GM21825 (cell line): ENCODE measurements at regions not wholly inside any gene's neighbourhood (a gene's known extent, or its start where the extent isn't known, plus 50 kb on each side); places are given as distances from the start of the nearest gene placed in this dataset.

Experiments
- ATAC-seq: cut with Tn5 transposase; IDR thresholded peaks from one replicate; pipeline ENCODE4 v1.9.1; 2021; ENCODE audit warnings: mild to moderate bottlenecking, moderate library complexity; ENCODE audit not compliant: unreplicated experiment

DNA sequence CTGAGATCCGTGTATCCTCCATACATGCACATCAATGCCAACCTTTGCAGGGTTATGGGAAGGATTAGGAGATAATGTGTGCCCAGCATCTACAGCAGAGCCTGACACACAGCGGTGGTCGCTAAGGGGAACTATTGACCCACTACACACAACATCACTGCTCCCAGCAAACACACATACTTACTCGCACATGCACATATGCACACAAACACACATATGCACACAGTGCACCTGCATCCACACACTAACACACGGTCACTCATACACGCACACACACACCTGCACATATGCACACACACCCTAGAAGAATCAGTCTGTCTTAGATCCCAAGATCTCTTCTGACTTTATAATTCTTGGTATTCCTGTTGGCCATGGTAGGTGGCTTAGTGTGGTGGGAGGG lies 118.3 kb downstream of the GYPC start:
- ATAC-seq: no peak

DNA sequence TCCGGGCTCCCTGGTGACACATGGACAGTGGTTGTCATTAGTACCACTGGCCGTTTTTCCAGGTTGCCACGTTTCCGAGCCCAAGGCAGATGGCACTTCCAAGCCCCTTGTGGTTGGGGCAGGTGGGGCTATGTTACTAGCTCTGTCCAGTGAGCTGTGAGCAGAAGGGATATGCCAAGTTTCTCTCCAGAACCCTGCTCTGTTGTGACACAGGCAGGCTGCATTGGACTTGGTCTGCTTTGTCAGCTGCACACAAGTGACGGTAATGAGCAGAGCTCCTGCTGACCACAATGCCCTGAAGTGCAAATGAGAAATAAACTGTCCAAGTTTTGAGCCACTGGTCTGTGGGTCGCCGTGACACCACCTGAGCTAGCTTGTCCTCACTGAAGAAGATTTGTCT lies 118.8 kb downstream of the GYPC start:
- no peak for ATAC-seq

DNA sequence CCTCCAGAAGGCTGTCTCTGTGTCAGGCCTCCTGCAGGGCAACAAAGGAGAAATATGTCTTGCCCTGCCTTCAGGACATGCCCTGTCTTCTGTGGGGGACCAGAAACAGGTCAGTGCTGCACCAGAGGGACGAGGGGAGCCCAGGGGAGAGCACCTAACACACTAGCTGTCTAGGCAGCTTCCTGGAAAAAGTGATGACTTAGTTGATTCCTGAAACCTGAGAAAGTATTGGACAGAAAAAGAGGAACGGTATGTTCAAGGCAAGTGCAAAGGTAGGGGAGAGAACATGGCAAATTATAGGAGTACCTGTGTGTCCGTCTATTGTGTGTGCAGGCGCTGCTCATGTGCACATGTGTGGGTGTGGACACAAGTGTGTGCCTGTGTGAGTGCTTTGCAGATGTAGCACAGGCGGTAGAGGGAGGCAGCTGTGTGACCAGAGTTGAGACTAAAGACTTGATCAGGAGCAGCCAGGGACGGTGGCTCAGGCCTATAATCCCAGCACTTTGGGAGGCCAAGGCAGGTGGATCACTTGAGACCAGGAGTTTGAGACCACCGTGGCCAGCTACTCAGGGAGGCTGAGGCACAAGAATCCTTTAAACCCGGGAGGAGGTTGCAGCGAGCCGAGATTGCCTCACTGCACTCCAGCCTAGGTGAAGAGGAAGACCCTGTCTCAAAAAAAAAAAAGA lies 119.5 kb downstream of the GYPC start:
- ATAC-seq: no peak

GRCh38 chr2:126776255-126776654 lies 120.3 kb downstream of the GYPC start:
- ATAC-seq: no peak

- peak; percentile 85 for ATAC-seq
Observed at GRCh38 chr2:126776692-126777619, 121.0 kb downstream of the GYPC start.

DNA sequence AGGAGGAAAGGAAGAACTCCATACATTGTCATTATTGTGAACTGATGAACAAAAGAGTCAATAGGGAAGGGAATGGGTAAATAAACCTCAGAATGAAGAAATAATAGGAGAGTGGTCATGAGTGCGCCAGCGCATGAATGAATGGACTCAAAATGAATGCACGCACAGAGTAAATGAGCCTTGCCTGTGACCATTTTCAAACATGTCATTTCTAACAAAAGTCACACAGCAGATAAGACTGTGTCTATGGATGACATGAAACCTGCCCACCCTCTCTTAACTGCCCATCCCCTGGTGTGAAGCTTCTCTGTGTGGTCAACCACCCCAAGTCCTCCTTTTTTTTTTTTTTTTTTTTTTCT lies 121.1 kb upstream of the TEX51 start:
- no peak for ATAC-seq

DNA sequence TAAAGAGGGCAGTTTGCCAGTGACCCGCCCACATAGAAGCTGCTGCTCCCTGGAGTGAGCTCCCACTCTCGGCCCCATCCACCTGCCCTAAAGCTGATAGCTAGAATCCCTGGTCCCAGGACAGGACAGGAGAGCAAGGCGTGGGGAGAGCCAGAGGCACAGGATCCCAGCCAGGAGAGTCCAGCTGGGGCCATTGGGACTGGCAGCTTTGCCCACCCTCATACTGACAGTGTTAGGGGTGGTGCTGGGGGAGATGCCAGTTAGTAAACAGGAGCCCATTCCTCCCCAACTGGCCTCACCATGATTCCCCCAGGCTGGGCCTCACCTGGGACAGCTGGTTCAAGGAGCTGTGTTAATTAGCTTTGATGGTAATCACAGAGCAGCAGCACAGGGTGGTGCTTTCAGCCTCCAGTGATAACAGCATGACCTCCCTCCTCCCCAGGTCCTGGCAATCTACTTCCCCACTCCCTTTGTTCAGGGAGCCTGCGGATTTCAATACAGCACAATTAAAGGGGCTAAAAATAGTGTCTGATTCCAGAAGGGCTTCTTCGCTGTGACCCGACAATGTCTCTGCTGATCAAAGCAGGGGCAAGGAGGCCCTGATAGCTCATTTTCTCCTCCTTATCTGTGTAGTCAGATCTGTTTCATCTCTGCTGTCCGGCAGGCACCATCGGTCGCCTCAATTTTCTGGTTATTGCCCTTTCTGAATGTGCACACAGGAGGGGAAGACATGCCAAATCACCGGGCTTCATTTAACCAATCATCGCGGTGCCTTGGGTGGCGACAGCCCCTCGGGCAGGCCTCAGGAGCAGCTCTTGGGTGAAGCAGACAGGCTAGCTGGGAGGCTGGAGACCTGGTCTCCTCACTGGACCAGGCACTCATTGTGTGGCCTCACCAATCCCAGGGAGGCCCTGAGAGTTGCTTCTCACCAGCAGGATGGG lies 119.9 kb upstream of the TEX51 start:
- no peak for ATAC-seq

GRCh38 chr2:126781206-126781605 lies 117.5 kb upstream of the TEX51 start:
- ATAC-seq: no peak

DNA sequence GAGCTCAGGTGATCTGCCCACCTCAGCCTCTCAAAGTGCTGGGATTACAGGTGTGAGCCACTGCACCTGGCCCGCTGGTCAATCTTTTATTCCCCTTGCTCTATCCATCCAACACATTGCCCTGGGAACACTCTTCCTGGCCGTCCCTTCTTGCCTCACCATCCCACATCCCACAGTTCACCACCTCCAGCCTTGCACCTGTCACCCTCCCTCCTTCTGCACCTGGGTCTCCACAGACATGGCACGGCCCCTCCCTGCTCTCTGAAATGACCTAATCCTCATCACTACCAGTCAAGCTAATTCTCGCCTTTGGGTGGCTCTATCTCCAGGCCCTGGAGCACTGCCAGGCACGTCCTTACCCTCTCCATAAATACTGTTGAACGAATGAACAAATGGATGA lies 116.9 kb upstream of the TEX51 start:
- ATAC-seq: no peak

DNA sequence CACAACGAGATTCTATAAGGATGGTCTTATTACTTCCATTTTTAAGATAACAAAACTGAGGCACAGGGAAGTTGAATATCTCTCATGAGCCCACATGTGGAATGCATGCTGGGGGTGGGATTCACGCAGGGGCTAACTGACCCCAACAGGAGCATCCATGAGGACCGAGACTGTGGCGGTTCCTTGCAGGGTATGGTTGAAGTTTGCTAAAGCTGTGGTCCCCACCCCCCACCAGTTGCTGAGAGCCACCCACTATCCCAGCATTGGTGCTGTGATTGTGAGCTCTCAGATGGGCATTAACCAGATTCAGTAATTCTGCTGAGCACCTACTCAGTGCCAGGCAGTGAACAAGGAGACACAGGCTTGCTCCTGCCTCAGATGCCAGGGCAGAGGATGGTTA lies 116.0 kb upstream of the TEX51 start:
- no peak for ATAC-seq

DNA sequence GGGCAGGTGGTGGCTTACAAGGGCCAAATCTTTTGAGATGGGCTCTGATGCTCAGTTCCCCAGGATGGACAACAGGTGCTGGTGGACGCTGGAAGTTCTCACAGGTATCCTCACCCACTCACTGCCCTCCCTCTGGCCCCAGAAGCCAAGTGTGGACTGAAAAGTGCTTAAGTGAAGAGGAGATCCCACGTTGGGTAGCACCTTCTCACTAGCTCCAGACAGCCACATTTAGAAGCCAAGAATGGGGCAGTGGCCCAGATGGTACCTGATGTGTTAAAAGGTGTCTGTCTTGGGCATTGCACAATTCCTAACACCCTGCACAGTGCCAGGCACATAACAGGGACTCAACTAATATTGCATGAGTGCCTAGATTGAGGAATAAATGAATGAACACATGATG lies 115.3 kb upstream of the TEX51 start:
- ATAC-seq: no peak

DNA sequence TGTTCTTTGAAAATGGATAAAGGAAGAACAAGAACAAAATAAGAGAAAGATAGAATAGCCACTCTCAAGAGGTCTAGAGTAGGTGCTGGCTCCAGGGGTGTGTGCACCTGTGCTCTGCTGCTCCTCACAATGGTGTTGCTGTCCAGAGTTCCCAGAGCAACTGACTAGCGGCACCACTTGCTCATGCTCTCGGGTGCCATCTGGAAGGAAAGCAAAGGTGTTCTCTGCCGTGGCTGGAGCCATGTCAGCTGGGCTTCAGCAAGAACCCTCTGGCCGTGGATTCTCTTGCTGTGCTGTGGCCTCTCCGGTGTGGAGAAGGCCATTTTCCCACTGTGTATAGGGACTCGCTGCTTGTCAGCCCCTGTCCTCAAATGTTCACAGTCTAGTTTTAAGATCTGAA lies 114.6 kb upstream of the TEX51 start:
- ATAC-seq: no peak

- ATAC-seq: no peak
Observed at GRCh38 chr2:126784621-126785020, 114.1 kb upstream of the TEX51 start.

DNA sequence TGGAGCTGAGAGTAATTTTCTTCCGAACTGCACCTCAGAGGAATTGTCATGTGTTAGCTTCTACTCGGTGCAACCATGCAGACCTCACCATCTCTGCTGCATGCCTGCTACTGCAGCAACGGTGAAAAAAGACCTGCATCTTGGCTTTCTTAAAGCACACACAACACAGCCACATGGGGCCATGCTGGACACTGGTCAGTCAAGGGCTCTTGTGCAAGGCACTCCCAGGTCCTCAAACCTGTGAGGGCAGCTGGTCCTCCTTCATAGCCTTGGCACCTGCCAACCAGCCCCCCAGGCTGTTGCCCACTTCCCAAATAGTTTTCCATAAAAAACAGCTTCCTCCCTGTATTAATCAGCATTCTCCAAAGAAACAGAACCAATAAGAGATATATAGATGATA lies 113.5 kb upstream of the TEX51 start:
- ATAC-seq: no peak

GRCh38 chr2:126785862-126786261 lies 112.8 kb upstream of the TEX51 start:
- ATAC-seq: no peak

GRCh38 chr2:126786765-126787164 lies 111.9 kb upstream of the TEX51 start:
- ATAC-seq: no peak

DNA sequence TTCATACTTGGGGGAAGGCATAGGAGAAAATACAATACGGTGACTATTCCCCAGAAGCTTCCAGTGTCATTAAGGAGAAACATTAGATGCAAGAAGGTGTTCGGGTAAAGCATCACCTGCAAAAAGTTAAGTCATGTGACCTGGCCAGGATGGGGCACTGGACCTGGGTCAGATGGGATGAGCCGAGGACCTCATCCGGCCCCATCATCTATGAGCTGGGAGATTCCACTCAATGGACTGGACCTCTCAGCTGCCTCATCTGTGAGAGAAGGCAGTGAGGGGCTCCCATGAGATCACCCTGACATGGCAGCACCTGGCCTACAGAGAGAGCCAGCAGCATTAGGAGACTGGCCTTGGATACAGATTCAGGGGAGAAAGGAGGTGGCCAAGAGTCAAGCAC lies 111.4 kb upstream of the TEX51 start:
- ATAC-seq: no peak

GRCh38 chr2:126788113-126788512 lies 110.6 kb upstream of the TEX51 start:
- ATAC-seq: no peak

DNA sequence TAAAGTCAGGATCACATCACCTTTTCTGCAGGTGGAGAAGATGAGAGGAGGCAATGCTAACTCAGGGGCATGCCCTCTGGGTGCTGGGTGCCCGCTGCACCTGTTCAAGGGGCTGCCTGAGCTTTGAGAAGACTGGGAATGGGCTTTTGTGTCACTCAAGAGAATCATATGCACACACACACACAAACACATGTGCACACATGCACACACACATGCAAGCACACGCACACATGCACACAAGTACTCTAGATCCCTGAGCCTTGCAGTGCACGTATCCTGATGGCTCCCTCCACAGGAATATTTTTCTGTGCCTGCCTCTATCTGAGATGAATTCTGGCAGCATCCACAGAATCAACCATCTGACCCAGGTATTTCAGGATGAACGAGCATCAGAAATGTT lies 110.0 kb upstream of the TEX51 start:
- ATAC-seq: no peak

DNA sequence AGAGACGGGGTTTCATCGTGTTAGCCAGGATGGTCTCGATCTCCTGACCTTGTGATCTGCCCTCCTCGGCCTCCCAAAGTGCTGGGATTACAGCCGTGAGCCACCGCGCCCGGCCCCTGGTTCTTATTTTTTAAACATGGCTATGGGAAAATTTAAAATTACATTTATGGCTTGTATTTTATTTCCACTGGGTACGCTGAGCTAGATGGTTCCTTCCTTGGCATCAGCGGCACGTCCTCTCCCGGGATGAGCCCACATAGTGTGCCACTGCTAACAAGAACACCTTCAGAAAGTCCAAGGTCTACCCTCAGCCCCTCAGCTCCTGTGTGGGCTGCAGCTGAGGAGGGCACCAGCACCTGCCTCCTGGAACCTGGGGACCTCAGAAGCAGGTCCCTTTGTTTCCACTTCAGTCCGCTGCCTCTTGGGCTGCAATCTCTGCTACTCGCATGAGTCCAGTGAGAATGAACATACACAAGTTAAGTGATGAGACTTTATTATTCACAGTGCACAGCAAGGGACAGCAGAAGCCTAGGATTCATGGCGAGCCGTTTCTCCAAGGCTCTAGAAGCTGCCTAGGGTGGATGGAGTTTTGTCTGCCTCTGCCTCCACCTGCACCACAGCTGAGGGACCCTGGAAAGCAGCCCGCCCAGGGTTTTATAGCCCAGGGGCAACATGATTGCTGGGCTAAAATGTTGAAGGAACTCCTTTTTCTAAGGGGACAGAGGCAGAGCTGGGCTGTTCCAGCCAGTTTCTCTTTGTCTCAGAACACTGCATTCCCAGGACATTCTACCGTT lies 107.5 kb upstream of the TEX51 start:
- no peak for ATAC-seq

- no peak for ATAC-seq
Observed at GRCh38 chr2:126792186-126792585, 106.5 kb upstream of the TEX51 start.
